SK-N-SH (cell line): ENCODE measurements at regions not wholly inside any gene's neighbourhood (a gene's known extent, or its start where the extent isn't known, plus 50 kb on each side); places are given as distances from the start of the nearest gene placed in this dataset.

Experiments used
- CTCF ChIA-PET: fragments of 300-600, 350-600 bp; formaldehyde crosslinking; extraction: SDS; loops from one replicate; lab custom pipeline; 2021; lab: Yijun Ruan, JAX
- POLR2A ChIA-PET: fragments of 350-600 bp; sonication (Branson Sonifier 250); formaldehyde crosslinking; extraction: SDS; loops from one replicate; lab custom pipeline; 2020; ENCODE audit warnings: antibody characterized with exemption, inconsistent platforms; lab: Yijun Ruan, JAX
- DNase-seq: peaks from one replicate; pipeline ENCODE4 v3.0.0; 2012
- H2AFZ ChIP-seq: fragments of 200-600 bp; sonication (generic); 2 replicates; pipeline ENCODE4 v1.8.1; 2016; ENCODE audit warnings: antibody characterized with exemption, mild to moderate bottlenecking, low read depth
- H3F3A ChIP-seq: fragments of 200-600 bp; sonication (generic); replicated peaks from 2 replicates; pipeline ENCODE3; 2016; ENCODE audit warnings: antibody characterized with exemption, mild to moderate bottlenecking; ENCODE audit not compliant: insufficient read depth
- H3K27ac ChIP-seq, 2 experiments: fragments of 200-500 bp in 1 of 2; fragments of 200-600 bp in 1 of 2; sonication (Bioruptor generic) in 1 of 2; sonication (generic), shearing (Covaris generic) in 1 of 2; 2 replicates each; pipeline versions ENCODE4 v1.5.1 to v1.6.1; 2014 to 2016; ENCODE audit warnings: low read depth in 2 of 2, inconsistent platforms in 1 of 2, low read length in 1 of 2, mild to moderate bottlenecking in 1 of 2, mixed read lengths in 1 of 2
- H3K27me3 ChIP-seq: fragments of 200-600 bp; sonication (generic), shearing (Covaris generic); 2 replicates; pipeline ENCODE4 v1.6.1; 2016; ENCODE audit warnings: mixed run types; ENCODE audit not compliant: insufficient read depth
- H3K36me3 ChIP-seq, 2 experiments: fragments of 200-500 bp in 1 of 2; fragments of 200-600 bp in 1 of 2; sonication (Bioruptor generic) in 1 of 2; sonication (generic) in 1 of 2; replicated peaks in 1 of 2; 2 replicates each; pipeline versions ENCODE3 to v1.5.1; 2014 to 2016; ENCODE audit warnings: low read length in 1 of 2, mild to moderate bottlenecking in 1 of 2; ENCODE audit not compliant: insufficient read depth in 2 of 2, control insufficient read depth in 1 of 2
- H3K4me1 ChIP-seq, 2 experiments: fragments of 200-500 bp in 1 of 2; fragments of 200-600 bp in 1 of 2; sonication (Bioruptor generic) in 1 of 2; sonication (generic), shearing (Covaris generic) in 1 of 2; 2 replicates each; pipeline versions ENCODE4 v1.5.1 to v1.6.1; 2014 to 2016; ENCODE audit warnings: low read depth in 1 of 2, low read length in 1 of 2, mixed run types in 1 of 2; ENCODE audit not compliant: insufficient read depth in 2 of 2, control insufficient read depth in 1 of 2
- H3K4me2 ChIP-seq: fragments of 200-600 bp; sonication (generic), shearing (Covaris generic); 2 replicates; pipeline ENCODE4 v1.6.1; 2017; ENCODE audit warnings: mixed run types
- H3K4me3 ChIP-seq, 2 experiments: fragments of 200-500 bp in 1 of 2; fragments of 200-600 bp in 1 of 2; sonication (Bioruptor generic) in 1 of 2; sonication (generic), shearing (Covaris generic) in 1 of 2; 2 replicates each; pipeline versions ENCODE4 v1.5.1 to v1.8.1; 2014 to 2016; ENCODE audit warnings: low read depth in 2 of 2, inconsistent platforms in 1 of 2, low read length in 1 of 2, mild to moderate bottlenecking in 1 of 2, mixed read lengths in 1 of 2, moderate library complexity in 1 of 2
- H3K79me2 ChIP-seq: fragments of 200-600 bp; sonication (generic); 2 replicates; pipeline ENCODE4 v1.8.1; 2017; ENCODE audit warnings: mild to moderate bottlenecking; ENCODE audit not compliant: insufficient read depth
- H3K9ac ChIP-seq: fragments of 200-600 bp; sonication (generic); 2 replicates; pipeline ENCODE4 v1.6.1; 2017; ENCODE audit warnings: mixed run types
- H3K9me2 ChIP-seq: fragments of 200-600 bp; sonication (generic); 2 replicates; pipeline ENCODE4 v1.6.1; 2017; ENCODE audit warnings: mixed run types
- H3K9me3 ChIP-seq: fragments of 200-600 bp; sonication (generic); 2 replicates; pipeline ENCODE4 v1.6.1; 2017; ENCODE audit warnings: mixed run types, mild to moderate bottlenecking, moderate library complexity
- H4K20me1 ChIP-seq: fragments of 200-600 bp; sonication (generic); 2 replicates; pipeline ENCODE4 v1.6.1; 2017; ENCODE audit warnings: mild to moderate bottlenecking, mixed run types; ENCODE audit not compliant: insufficient read depth
- ELF1 ChIP-seq: IDR thresholded peaks from 2 replicates; pipeline ENCODE4 v1.4.0; 2012
- EZH2phosphoT487 ChIP-seq: fragments of 200-600 bp; sonication (generic); IDR thresholded peaks from 2 replicates; pipeline ENCODE4 v1.6.1; 2017; ENCODE audit warnings: low read depth, mixed run types, mild to moderate bottlenecking, antibody characterized with exemption, moderate library complexity, borderline replicate concordance
- FOSL2 ChIP-seq: IDR thresholded peaks from 2 replicates; pipeline ENCODE4 v1.4.0; 2012; ENCODE audit warnings: low read depth, mild to moderate bottlenecking, moderate library complexity, borderline replicate concordance
- FOXJ3 ChIP-seq: sonication (generic); formaldehyde crosslinking; IDR thresholded peaks from 2 replicates; pipeline ENCODE4 v1.5.1; 2020; ENCODE audit warnings: mild to moderate bottlenecking, missing genetic modification reagents
- GATA2 ChIP-seq: sonication (generic); formaldehyde crosslinking; IDR thresholded peaks from 2 replicates; pipeline ENCODE4 v1.5.0; 2020; ENCODE audit warnings: mild to moderate bottlenecking, missing genetic modification reagents
- NRF1 ChIP-seq: IDR thresholded peaks from 2 replicates; pipeline ENCODE4 v1.6.1; 2012; ENCODE audit warnings: low read depth, mild to moderate bottlenecking, low read length
- POLR2AphosphoS5 ChIP-seq: IDR thresholded peaks from 2 replicates; pipeline ENCODE4 v1.6.1; 2012; ENCODE audit warnings: low read depth, low read length
- RCOR1 ChIP-seq: fragments of 150-350 bp; IDR thresholded peaks from 2 replicates; pipeline ENCODE4 v1.6.1; 2017; ENCODE audit warnings: antibody characterized with exemption, low read length
- RXRA ChIP-seq: IDR thresholded peaks from 2 replicates; pipeline ENCODE4 v1.4.0; 2012; ENCODE audit warnings: low read depth, mild to moderate bottlenecking, borderline replicate concordance
- SIN3A ChIP-seq: IDR thresholded peaks from 2 replicates; pipeline ENCODE4 v1.6.1; 2012; ENCODE audit warnings: low read depth, mild to moderate bottlenecking, low read length, moderate library complexity, borderline replicate concordance
- SMC3 ChIP-seq: IDR thresholded peaks from 2 replicates; pipeline ENCODE4 v1.6.1; 2012; ENCODE audit warnings: low read depth, low read length, improper control_type of control experiment
- TAF1 ChIP-seq: IDR thresholded peaks from 2 replicates; pipeline ENCODE4 v1.6.1; 2012; ENCODE audit warnings: low read depth, mild to moderate bottlenecking, low read length, moderate library complexity, borderline replicate concordance
- TEAD4 ChIP-seq: IDR thresholded peaks from 2 replicates; pipeline ENCODE4 v1.4.0; 2012; ENCODE audit warnings: mild to moderate bottlenecking, borderline replicate concordance; ENCODE audit not compliant: insufficient read depth
- YY1 ChIP-seq: IDR thresholded peaks from 2 replicates; pipeline ENCODE4 v1.4.0; 2012; ENCODE audit warnings: low read depth, mild to moderate bottlenecking
- WGBS: methylation state at CpG from one replicate; pipeline ENCODE4 v1.1.6; 2017; ENCODE audit warnings: low lambda C conversion rate; 5-methylcytosine and 5-hydroxymethylcytosine counted together
- TF ChIP-seq, protein P1 (sequence below): fragments of 150-350 bp; IDR thresholded peaks from 2 replicates; pipeline ENCODE4 v1.6.1; 2017; ENCODE audit warnings: antibody characterized with exemption, low read length, low read depth, borderline replicate concordance
- TF ChIP-seq, protein P2 (sequence below): IDR thresholded peaks from 2 replicates; pipeline ENCODE4 v1.4.0; 2012; ENCODE audit warnings: low read depth, borderline replicate concordance
- TF ChIP-seq, protein P3 (sequence below): fragments of 150-350 bp; IDR thresholded peaks from 2 replicates; pipeline ENCODE4 v1.6.1; 2016; ENCODE audit warnings: mild to moderate bottlenecking, low read depth, low read length
- TF ChIP-seq, protein P4 (sequence below): fragments of 200-600 bp; sonication (generic); IDR thresholded peaks from 2 replicates; pipeline ENCODE4 v1.6.1; 2017; ENCODE audit warnings: antibody characterized with exemption, mild to moderate bottlenecking, moderate library complexity

DNA sequence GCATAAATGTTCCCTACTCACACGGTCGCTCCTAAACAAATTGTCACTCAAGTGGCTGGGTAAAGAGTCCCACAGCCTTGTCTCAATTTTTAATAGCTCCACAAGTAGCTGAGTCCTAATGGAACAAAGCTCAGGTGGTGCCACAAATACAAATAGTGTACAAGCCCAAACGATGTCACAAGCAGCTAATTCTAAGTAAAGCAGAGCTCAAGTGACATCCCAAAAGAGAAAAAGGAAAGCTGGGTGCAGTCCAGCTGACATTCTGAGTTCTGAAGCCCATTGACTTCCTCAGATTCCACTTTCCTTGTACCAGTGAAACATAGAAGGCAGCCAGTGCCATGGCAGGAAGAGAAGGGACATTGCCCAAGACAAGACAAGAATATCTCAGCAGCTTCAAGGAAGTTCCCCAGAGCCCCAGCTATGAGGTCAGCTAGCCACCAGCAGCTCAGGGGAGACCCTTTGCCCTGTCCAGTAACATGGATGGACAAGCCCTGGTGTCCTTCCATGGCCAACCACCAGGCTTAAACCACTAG lies 231.2 kb upstream of the SGCD start:
- no peaks in the 10 kb centered on the region for H3K4me1 ChIP-seq
- no peaks in the 10 kb centered on the region for H3K27me3 ChIP-seq
- POLR2A ChIA-PET: no interaction called here
- no peaks in the 10 kb centered on the region for H3K36me3 ChIP-seq
- DNase-seq: no peak
- no peak overlapping the region for H3K4me2 ChIP-seq
- no peaks in the 10 kb centered on the region for H3K79me2 ChIP-seq
- no peaks in the 10 kb centered on the region for H3K9me2 ChIP-seq
- no peak overlapping the region for H3K4me3 ChIP-seq
- TF ChIP-seq, protein P1, sequence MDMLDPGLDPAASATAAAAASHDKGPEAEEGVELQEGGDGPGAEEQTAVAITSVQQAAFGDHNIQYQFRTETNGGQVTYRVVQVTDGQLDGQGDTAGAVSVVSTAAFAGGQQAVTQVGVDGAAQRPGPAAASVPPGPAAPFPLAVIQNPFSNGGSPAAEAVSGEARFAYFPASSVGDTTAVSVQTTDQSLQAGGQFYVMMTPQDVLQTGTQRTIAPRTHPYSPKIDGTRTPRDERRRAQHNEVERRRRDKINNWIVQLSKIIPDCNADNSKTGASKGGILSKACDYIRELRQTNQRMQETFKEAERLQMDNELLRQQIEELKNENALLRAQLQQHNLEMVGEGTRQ: no peak
- TF ChIP-seq ELF1 (no peak), TAF1 (no peak), SIN3A (no peak), GATA2 (CRISPR knock-in tag) (no peak), TEAD4 (no peak), RCOR1 (no peak), FOSL2 (no peak), POLR2AphosphoS5 (no peak), NRF1 (no peak), RXRA (no peak), YY1 (no peak), FOXJ3 (CRISPR knock-in tag) (no peak), EZH2phosphoT487 (no peak), SMC3 (no peak)
- TF ChIP-seq, protein P2, sequence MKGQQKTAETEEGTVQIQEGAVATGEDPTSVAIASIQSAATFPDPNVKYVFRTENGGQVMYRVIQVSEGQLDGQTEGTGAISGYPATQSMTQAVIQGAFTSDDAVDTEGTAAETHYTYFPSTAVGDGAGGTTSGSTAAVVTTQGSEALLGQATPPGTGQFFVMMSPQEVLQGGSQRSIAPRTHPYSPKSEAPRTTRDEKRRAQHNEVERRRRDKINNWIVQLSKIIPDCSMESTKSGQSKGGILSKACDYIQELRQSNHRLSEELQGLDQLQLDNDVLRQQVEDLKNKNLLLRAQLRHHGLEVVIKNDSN: no peak
- TF ChIP-seq, protein P3, sequence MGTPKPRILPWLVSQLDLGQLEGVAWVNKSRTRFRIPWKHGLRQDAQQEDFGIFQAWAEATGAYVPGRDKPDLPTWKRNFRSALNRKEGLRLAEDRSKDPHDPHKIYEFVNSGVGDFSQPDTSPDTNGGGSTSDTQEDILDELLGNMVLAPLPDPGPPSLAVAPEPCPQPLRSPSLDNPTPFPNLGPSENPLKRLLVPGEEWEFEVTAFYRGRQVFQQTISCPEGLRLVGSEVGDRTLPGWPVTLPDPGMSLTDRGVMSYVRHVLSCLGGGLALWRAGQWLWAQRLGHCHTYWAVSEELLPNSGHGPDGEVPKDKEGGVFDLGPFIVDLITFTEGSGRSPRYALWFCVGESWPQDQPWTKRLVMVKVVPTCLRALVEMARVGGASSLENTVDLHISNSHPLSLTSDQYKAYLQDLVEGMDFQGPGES: no peak
- TF ChIP-seq, protein P4, sequence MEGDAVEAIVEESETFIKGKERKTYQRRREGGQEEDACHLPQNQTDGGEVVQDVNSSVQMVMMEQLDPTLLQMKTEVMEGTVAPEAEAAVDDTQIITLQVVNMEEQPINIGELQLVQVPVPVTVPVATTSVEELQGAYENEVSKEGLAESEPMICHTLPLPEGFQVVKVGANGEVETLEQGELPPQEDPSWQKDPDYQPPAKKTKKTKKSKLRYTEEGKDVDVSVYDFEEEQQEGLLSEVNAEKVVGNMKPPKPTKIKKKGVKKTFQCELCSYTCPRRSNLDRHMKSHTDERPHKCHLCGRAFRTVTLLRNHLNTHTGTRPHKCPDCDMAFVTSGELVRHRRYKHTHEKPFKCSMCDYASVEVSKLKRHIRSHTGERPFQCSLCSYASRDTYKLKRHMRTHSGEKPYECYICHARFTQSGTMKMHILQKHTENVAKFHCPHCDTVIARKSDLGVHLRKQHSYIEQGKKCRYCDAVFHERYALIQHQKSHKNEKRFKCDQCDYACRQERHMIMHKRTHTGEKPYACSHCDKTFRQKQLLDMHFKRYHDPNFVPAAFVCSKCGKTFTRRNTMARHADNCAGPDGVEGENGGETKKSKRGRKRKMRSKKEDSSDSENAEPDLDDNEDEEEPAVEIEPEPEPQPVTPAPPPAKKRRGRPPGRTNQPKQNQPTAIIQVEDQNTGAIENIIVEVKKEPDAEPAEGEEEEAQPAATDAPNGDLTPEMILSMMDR: no peak
- WGBS: 62% methylated on average over 3 of the region's 3 CpGs
- no peak overlapping the region for H2AFZ ChIP-seq
- CTCF ChIA-PET: no interaction called here
- no peaks in the 10 kb centered on the region for H3F3A ChIP-seq
- no peak overlapping the region for H3K27ac ChIP-seq
- no peak overlapping the region for H3K9ac ChIP-seq
- no peaks in the 10 kb centered on the region for H3K9me3 ChIP-seq
- no peaks in the 10 kb centered on the region for H4K20me1 ChIP-seq
